ENCODE measurements at regions not wholly inside any gene's neighbourhood (a gene's known extent, or its start where the extent isn't known, plus 50 kb on each side); places are given as distances from the start of the nearest gene placed in this dataset.

- no peak overlapping the region for H3K9ac ChIP-seq (ENCODE audit: insufficient read depth, low read length)
- no peak overlapping the region for H2AFZ ChIP-seq (ENCODE audit: low read length)
- H3K9me3 ChIP-seq (ENCODE audit: control insufficient read depth, insufficient read depth, low read depth, low read length): no peaks in the 10 kb centered on the region
- H3K4me3 ChIP-seq (replicated peaks in 1 of 4; ENCODE audit: control extremely low read depth in 1 of 4, insufficient read depth in 1 of 4, low read depth in 3 of 4, low read length in 4 of 4): no peak overlapping the region
- no peak overlapping the region for H3K4me2 ChIP-seq (ENCODE audit: extremely low read depth, insufficient read depth, low read length)
- TF ChIP-seq EZH2 (IDR thresholded peaks at IDR 0.05; ENCODE audit: low read length, missing control alignments): no peak
- TF ChIP-seq CTCF (conservative IDR thresholded peaks at IDR 0.05 in 1 of 2, IDR thresholded peaks at IDR 0.05 in 1 of 2; ENCODE audit: low read depth in 1 of 2, low read length in 2 of 2): no peak
- H3K79me2 ChIP-seq (ENCODE audit: control insufficient read depth, insufficient read depth, low read length): no peaks in the 10 kb centered on the region
- no peaks in the 10 kb centered on the region for H3K36me3 ChIP-seq (ENCODE audit: control insufficient read depth, insufficient read depth, low read length)
- H3K27ac ChIP-seq (ENCODE audit: insufficient read depth, low read length): no peak overlapping the region
- peak in 1 of 2 donors; percentile 62 for DNase-seq (ENCODE audit: low read depth in 2 of 2)
- H4K20me1 ChIP-seq (ENCODE audit: control insufficient read depth, extremely low read depth, insufficient read depth, low read length): no peaks in the 10 kb centered on the region
- H3K4me1 ChIP-seq (ENCODE audit: control insufficient read depth, extremely low read depth, insufficient read depth, low read length): peaks cover 6% of the 10 kb centered on the region
- H3K27me3 ChIP-seq (ENCODE audit: control insufficient read depth, insufficient read depth, low read length): no peaks in the 10 kb centered on the region
Measured at GRCh38 chr2:18432999-18433398, 127.5 kb downstream of the RDH14 start.

DNA sequence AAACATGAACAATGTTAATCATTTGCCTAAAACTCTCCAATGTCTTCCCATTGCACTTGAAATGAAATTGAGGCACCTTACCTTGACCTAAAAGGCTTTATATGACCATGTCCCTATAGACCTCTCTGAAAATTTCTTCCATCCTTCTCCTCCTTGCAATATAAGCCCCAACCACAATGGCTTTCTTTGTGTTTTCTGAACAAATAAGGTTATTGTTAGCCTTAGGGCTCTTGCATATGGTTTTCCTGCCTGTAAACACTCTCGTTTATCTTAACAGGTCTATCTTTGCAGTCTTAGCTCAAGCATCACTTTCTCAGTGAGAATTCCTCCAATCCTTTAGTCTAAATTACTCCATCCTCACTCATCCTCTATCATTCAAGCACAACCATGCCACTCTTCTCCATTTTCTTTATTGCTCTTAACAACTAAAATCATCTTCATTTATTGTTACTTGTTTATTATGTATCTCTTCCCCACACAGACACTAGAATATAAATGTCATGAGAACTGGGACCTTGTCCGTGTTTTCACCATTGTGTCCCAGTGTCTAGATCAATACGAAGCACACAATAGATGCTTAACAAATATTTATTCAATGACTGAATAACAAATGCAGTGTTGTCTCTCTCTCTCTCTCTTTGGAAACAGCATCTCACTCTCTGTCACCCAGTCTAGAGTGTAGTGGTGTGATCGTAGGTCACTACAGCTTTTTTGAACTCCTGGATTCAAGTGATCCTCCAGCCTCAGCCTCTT is 129.3 kb downstream of the RDH14 start:
- Histone ChIP-seq H3K9me3 (ENCODE audit: control insufficient read depth, insufficient read depth, low read depth, low read length) (no peaks in the 10 kb centered on the region), H3K27ac (ENCODE audit: insufficient read depth, low read length) (no peak overlapping the region), H3K9ac (ENCODE audit: insufficient read depth, low read length) (no peak overlapping the region), H3K79me2 (ENCODE audit: control insufficient read depth, insufficient read depth, low read length) (no peaks in the 10 kb centered on the region), H3K36me3 (ENCODE audit: control insufficient read depth, insufficient read depth, low read length) (no peaks in the 10 kb centered on the region), H2AFZ (ENCODE audit: low read length) (no peak overlapping the region), H4K20me1 (ENCODE audit: control insufficient read depth, extremely low read depth, insufficient read depth, low read length) (no peaks in the 10 kb centered on the region), H3K4me1 (ENCODE audit: control insufficient read depth, extremely low read depth, insufficient read depth, low read length) (no peaks in the 10 kb centered on the region), H3K4me3 (replicated peaks in 1 of 4; ENCODE audit: control extremely low read depth in 1 of 4, insufficient read depth in 1 of 4, low read depth in 3 of 4, low read length in 4 of 4) (no peak overlapping the region), H3K4me2 (ENCODE audit: extremely low read depth, insufficient read depth, low read length) (no peak overlapping the region), H3K27me3 (ENCODE audit: control insufficient read depth, insufficient read depth, low read length) (no peaks in the 10 kb centered on the region)
- no peak for TF ChIP-seq CTCF (conservative IDR thresholded peaks at IDR 0.05 in 1 of 2, IDR thresholded peaks at IDR 0.05 in 1 of 2; ENCODE audit: low read depth in 1 of 2, low read length in 2 of 2)
- TF ChIP-seq EZH2 (IDR thresholded peaks at IDR 0.05; ENCODE audit: low read length, missing control alignments): no peak
- no peak for DNase-seq (ENCODE audit: low read depth in 2 of 2)

- Histone ChIP-seq H3K9ac (ENCODE audit: insufficient read depth, low read length) (no peak overlapping the region), H3K27ac (ENCODE audit: insufficient read depth, low read length) (no peak overlapping the region), H3K79me2 (ENCODE audit: control insufficient read depth, insufficient read depth, low read length) (no peaks in the 10 kb centered on the region), H3K36me3 (ENCODE audit: control insufficient read depth, insufficient read depth, low read length) (no peaks in the 10 kb centered on the region), H2AFZ (ENCODE audit: low read length) (no peak overlapping the region), H4K20me1 (ENCODE audit: control insufficient read depth, extremely low read depth, insufficient read depth, low read length) (no peaks in the 10 kb centered on the region), H3K27me3 (ENCODE audit: control insufficient read depth, insufficient read depth, low read length) (no peaks in the 10 kb centered on the region), H3K4me3 (replicated peaks in 1 of 4; ENCODE audit: control extremely low read depth in 1 of 4, insufficient read depth in 1 of 4, low read depth in 3 of 4, low read length in 4 of 4) (no peak overlapping the region), H3K4me1 (ENCODE audit: control insufficient read depth, extremely low read depth, insufficient read depth, low read length) (peaks cover 1% of the 10 kb centered on the region), H3K9me3 (ENCODE audit: control insufficient read depth, insufficient read depth, low read depth, low read length) (no peaks in the 10 kb centered on the region), H3K4me2 (ENCODE audit: extremely low read depth, insufficient read depth, low read length) (no peak overlapping the region)
- TF ChIP-seq EZH2 (IDR thresholded peaks at IDR 0.05; ENCODE audit: low read length, missing control alignments) (no peak), CTCF (conservative IDR thresholded peaks at IDR 0.05 in 1 of 2, IDR thresholded peaks at IDR 0.05 in 1 of 2; ENCODE audit: low read depth in 1 of 2, low read length in 2 of 2) (no peak)
- no peak for DNase-seq (ENCODE audit: low read depth in 2 of 2)
Measured at GRCh38 chr2:18428516-18428915, 131.9 kb downstream of the RDH14 start.

All from fibroblast of lung (primary cell).